ENCODE measurements at regions not wholly inside any gene's neighbourhood (a gene's known extent, or its start where the extent isn't known, plus 50 kb on each side); places are given as distances from the start of the nearest gene placed in this dataset.

- DNase-seq = no peak
Observed at GRCh38 chr2:41924709-41925408, 123.0 kb upstream of the PKDCC start.

- no peak for DNase-seq
Observed at GRCh38 chr2:41925712-41926111, 122.1 kb upstream of the PKDCC start.

- no peak for DNase-seq
Observed at GRCh38 chr2:41926614-41927580, 120.9 kb upstream of the PKDCC start.

DNA sequence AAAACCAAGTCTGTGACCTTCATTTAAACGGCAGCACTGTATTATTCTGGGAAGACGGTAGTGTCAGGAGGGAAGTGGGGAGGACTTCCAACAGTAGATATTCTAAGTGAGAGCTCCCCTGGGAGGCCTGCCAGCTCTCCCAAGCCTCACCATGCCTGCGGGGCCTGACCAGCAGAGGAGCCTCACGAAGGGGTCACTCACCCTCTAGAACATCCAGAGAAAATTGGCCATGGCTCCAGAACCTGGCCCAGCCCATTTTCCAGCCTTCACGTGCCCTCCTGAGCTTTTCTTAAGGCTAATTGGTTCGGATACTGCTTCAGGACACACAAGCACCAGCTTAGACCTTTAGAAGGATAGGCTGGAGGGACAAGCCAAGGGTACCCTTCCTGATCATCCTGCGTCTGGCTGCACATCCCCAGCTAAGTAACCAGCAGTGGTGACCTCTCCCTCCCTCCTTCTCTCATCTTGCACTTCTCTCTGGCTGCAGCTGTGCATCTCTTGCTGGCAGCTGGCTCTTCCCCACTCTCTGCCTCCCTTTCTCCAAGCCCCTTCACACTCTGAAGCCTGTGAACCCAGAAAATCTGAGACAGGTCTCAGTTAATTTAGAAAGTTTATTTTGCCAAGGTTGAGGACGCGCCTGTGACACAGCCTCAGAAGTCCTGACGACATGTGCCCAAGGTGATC lies 120.1 kb upstream of the PKDCC start:
- DNase-seq = no peak

- DNase-seq = no peak
Observed at GRCh38 chr2:41928526-41928925, 119.3 kb upstream of the PKDCC start.

DNA sequence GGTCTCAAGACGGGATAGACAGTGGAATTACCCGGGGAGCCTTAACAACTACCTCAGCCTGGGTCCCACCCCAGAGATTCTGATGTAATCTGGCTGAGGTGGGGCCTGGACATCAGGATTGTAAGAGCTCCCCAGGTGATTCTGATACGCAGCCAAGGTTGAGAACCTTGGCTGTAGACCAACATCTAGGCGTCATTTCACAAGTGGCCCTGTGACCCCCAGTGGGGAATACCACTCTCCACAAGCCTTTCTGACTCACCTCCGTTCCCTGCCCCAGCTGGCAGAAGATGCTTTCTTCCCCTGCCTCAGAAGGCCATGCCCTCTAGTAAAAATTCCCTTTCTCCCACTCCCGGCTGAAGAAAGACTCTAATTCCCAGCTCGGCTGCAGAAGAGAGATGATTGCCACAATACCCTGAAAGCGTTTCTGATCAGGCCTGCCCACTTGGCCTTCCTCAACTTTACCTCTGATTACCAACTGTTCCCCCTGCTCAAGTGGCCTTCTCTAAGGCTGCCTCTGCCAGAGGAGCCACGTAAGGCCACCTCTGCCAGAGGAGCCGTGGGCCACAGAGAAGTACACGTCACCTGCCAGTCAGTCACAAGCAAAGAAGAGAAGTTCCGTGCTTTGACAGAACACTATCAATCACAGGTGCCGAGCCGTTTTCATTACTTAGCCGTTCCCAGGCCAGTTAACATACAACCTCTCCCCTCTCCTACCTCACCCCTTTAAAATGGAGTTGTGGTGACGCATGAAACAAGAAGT lies 116.8 kb upstream of the PKDCC start:
- DNase-seq = no peak

- no peak for DNase-seq
Observed at GRCh38 chr2:41932241-41933045, 115.4 kb upstream of the PKDCC start.

- DNase-seq = no peak
Observed at GRCh38 chr2:41933046-41933420, 114.8 kb upstream of the PKDCC start.

GRCh38 chr2:41933585-41934320 lies 114.1 kb upstream of the PKDCC start:
- no peak for DNase-seq

GRCh38 chr2:41934329-41934958 lies 113.4 kb upstream of the PKDCC start:
- DNase-seq = no peak

GRCh38 chr2:41935002-41935401 lies 112.8 kb upstream of the PKDCC start:
- DNase-seq = no peak

DNA sequence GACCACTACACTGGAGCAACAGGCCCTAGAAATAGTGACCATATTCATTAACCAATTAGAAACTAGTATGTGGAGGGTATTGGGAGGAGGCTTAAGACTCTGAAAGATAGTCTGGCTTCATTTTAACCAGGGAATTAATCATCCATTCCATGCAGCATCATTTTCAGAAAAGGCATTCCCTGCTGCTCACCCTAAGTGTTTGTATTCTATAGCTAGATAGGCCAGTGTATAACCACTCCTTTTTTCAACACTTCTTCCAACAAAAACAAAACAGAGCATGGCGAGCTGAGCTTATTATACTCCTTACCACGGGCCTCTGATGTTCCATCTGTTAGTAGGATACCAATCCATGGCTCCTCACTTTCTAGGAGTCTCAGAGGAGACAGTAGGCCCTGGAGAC lies 112.0 kb upstream of the PKDCC start:
- DNase-seq = no peak

GRCh38 chr2:41936771-41937463 lies 110.9 kb upstream of the PKDCC start:
- DNase-seq = no peak

DNA sequence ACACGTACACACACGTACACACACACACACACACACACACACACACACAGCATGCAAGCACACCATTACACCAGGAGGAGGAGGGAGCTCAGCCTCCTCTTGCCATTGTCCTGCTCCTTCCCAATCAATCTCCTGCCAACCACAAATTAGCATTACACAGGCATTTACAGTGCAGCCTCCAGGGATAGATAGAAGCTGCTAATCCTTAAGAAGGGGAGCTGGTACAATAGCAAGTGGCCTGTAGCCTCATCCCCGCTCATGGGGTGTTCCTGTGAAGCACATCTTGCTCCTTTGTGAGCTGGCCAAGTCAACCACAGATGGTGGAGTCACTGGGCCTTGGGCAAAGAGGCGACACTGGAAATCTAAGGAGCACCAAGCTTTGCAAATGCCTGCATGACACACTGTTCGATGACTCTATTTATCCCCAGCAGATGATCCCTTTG lies 110.3 kb upstream of the PKDCC start:
- DNase-seq = no peak

- DNase-seq = no peak
Observed at GRCh38 chr2:41937921-41938708, 109.7 kb upstream of the PKDCC start.

- no peak for DNase-seq
Observed at GRCh38 chr2:41940060-41940744, 107.6 kb upstream of the PKDCC start.

- DNase-seq = no peak
Observed at GRCh38 chr2:41940745-41941063, 107.1 kb upstream of the PKDCC start.

GRCh38 chr2:41941831-41942230 lies 106.0 kb upstream of the PKDCC start:
- no peak for DNase-seq

DNA sequence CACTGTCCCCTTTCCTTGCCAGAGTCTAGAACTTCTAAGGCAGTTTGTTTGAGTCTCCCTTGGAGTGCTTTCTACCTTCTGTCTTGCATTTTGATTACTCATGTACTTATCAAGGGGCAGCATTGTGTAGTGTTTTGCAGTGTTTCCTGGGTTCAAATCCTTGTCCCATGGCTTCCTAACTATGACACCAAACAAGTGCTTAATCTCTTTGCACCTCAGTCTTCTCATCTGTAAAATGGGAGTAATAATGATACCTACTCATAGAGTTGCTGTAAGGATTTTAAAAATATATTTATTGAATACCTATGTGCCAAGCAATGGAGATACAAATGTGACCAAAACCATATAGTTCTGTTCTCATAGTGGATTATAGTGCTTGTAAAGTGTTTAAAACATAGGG lies 105.5 kb upstream of the PKDCC start:
- DNase-seq = no peak
